HepG2 (cell line): ENCODE measurements at regions not wholly inside any gene's neighbourhood (a gene's known extent, or its start where the extent isn't known, plus 50 kb on each side); places are given as distances from the start of the nearest gene placed in this dataset.

Experiments
- ATAC-seq: fragments of 200-7000 bp; cut with Tn5 transposase; 3 replicates; pipeline ENCODE4 v1.9.1; 2020; ENCODE audit warnings: mild to moderate bottlenecking, moderate library complexity
- BruUV-seq: library from RNA; stranded (reverse); fragments of 400-500 nt; replicated peaks from 2 replicates; lab custom pipeline; 2021; lab: Mats Ljungman, UMichigan
- CTCF ChIA-PET: fragments of 300-600 bp; formaldehyde crosslinking; extraction: SDS; loops from one replicate; lab custom pipeline; 2021; ENCODE audit warnings: low total read pairs, inconsistent platforms, low intra/inter-chr PET ratio; lab: Yijun Ruan, JAX
- POLR2A ChIA-PET: fragments of 350-600 bp; sonication (Branson Sonifier 250); formaldehyde crosslinking; loops from one replicate; lab custom pipeline; 2020; ENCODE audit warnings: antibody characterized with exemption, inconsistent platforms; lab: Yijun Ruan, JAX
- DNase-seq: peaks from one replicate; pipeline ENCODE4 v3.0.0-alpha.2; 2015; ENCODE audit warnings: low spot score
- FAIRE-seq: peaks from 3 replicates; lab custom pipeline; 2011; peaks lifted over from hg19 to GRCh38; lab: Jason Lieb, UNC
- H2AFZ ChIP-seq: one replicate; pipeline ENCODE4 v1.6.1; 2011; ENCODE audit warnings: low read length, inconsistent platforms
- H3K27ac ChIP-seq: fragments of 300-600 bp; 3 replicates; pipeline ENCODE4 v1.8.0; 2011; ENCODE audit warnings: mixed run types, mild to moderate bottlenecking, mixed read lengths, low read length, inconsistent platforms; ENCODE audit not compliant: insufficient read depth; ENCODE audit errors: extremely low read length
- H3K27me3 ChIP-seq, 2 experiments: fragments of 200-600 bp in 1 of 2; 2 replicates in 1 of 2; 3 replicates in 1 of 2; pipeline versions ENCODE4 v1.6.0 to v1.8.0; 2011; ENCODE audit warnings: low read length in 2 of 2, mild to moderate bottlenecking in 2 of 2, moderate library complexity in 2 of 2, inconsistent platforms in 1 of 2; ENCODE audit not compliant: insufficient read depth in 2 of 2, control insufficient read depth in 1 of 2
- H3K36me3 ChIP-seq, 2 experiments: fragments of 200-600 bp in 1 of 2; replicated peaks in 1 of 2; 2 replicates in 1 of 2; 3 replicates in 1 of 2; pipeline versions ENCODE4 v1.5.1 to v1.8.0; 2011; ENCODE audit warnings: low read length in 2 of 2, inconsistent platforms in 1 of 2; ENCODE audit not compliant: insufficient read depth in 2 of 2, control insufficient read depth in 1 of 2
- H3K4me1 ChIP-seq: 2 replicates; pipeline ENCODE4 v1.5.1; 2012; ENCODE audit warnings: low read length, inconsistent platforms; ENCODE audit not compliant: insufficient read depth
- H3K4me2 ChIP-seq: 2 replicates; pipeline ENCODE4 v1.6.0; 2011; ENCODE audit warnings: low read depth, low read length, inconsistent platforms
- H3K4me3 ChIP-seq, 3 experiments: fragments of 200-600 bp in 1 of 3; sonication (generic), shearing (Covaris generic) in 1 of 3; replicated peaks in 1 of 3; 2 replicates each; pipeline ENCODE4 v1.5.1; 2011 to 2016; ENCODE audit warnings: low read length in 3 of 3, inconsistent platforms in 2 of 3, low read depth in 2 of 3, mild to moderate bottlenecking in 2 of 3, control low read depth in 1 of 3, mixed read lengths in 1 of 3; ENCODE audit not compliant: insufficient read depth in 1 of 3
- H3K79me2 ChIP-seq: one replicate; pipeline ENCODE4 v1.6.1; 2011; ENCODE audit warnings: low read length, inconsistent platforms; ENCODE audit not compliant: insufficient read depth
- H3K9ac ChIP-seq: 2 replicates; pipeline ENCODE4 v1.6.0; 2011; ENCODE audit warnings: mild to moderate bottlenecking, low read depth, low read length, inconsistent platforms; ENCODE audit not compliant: insufficient read depth
- H3K9me3 ChIP-seq: 2 replicates; pipeline ENCODE4 v1.5.1; 2012; ENCODE audit warnings: mild to moderate bottlenecking, low read length
- H4K20me1 ChIP-seq: 2 replicates; pipeline ENCODE4 v1.6.0; 2011; ENCODE audit warnings: inconsistent platforms, mild to moderate bottlenecking, low read length, moderate library complexity; ENCODE audit not compliant: insufficient read depth
- CEBPG ChIP-seq: IDR thresholded peaks from 2 replicates; pipeline ENCODE4 v1.6.1; 2016
- EED ChIP-seq: sonication (generic); formaldehyde crosslinking; IDR thresholded peaks from 2 replicates; pipeline ENCODE4 v1.5.0; 2020; ENCODE audit warnings: mild to moderate bottlenecking, missing genetic modification reagents
- IRF9 ChIP-seq: sonication (generic); formaldehyde crosslinking; IDR thresholded peaks from 2 replicates; pipeline ENCODE4 v1.8.0; 2022; ENCODE audit warnings: missing genetic modification reagents, mild to moderate bottlenecking, borderline replicate concordance
- NFE2L1 ChIP-seq: sonication (generic); formaldehyde crosslinking; IDR thresholded peaks from 2 replicates; pipeline ENCODE4 v1.4.0; 2020; ENCODE audit warnings: missing genetic modification reagents, mild to moderate bottlenecking, borderline replicate concordance
- NR2F2 ChIP-seq: IDR thresholded peaks from 2 replicates; pipeline ENCODE4 v1.6.1; 2012; ENCODE audit warnings: low read depth, inconsistent platforms, borderline replicate concordance
- SCMH1 ChIP-seq: sonication (generic); formaldehyde crosslinking; IDR thresholded peaks from 2 replicates; pipeline ENCODE4 v1.9.0; 2021; ENCODE audit warnings: missing genetic modification reagents, mild to moderate bottlenecking, borderline replicate concordance
- SOX13 ChIP-seq, 3 experiments: fragments of 450-650 bp in 1 of 3; sonication (generic) in 1 of 3; formaldehyde crosslinking in 1 of 3; IDR thresholded peaks in 2 of 3; conservative IDR thresholded peaks in 1 of 3; 2 replicates each; pipeline versions ENCODE4 v1.5.0 to v1.6.1; 2016 to 2020; ENCODE audit warnings: antibody characterized with exemption in 1 of 3, mild to moderate bottlenecking in 1 of 3, missing compliant biosample characterization in 1 of 3, missing genetic modification reagents in 1 of 3, moderate library complexity in 1 of 3
- TRIM22 ChIP-seq: fragments of 450-650 bp; IDR thresholded peaks from 2 replicates; pipeline ENCODE4 v1.6.1; 2017
- ZNF235 ChIP-seq: sonication (generic); formaldehyde crosslinking; IDR thresholded peaks from 2 replicates; pipeline ENCODE4 v1.8.1; 2023; ENCODE audit warnings: mild to moderate bottlenecking, missing genetic modification reagents, borderline replicate concordance
- ZNF530 ChIP-seq: sonication (generic); formaldehyde crosslinking; IDR thresholded peaks from 2 replicates; pipeline ENCODE4 v1.5.0; 2020; ENCODE audit warnings: low read depth, mild to moderate bottlenecking, missing genetic modification reagents
- ZNF629 ChIP-seq: sonication (generic); formaldehyde crosslinking; conservative IDR thresholded peaks from 2 replicates; pipeline ENCODE4 v1.5.0; 2020; ENCODE audit warnings: missing genetic modification reagents
- ZSCAN29 ChIP-seq: sonication (generic); formaldehyde crosslinking; conservative IDR thresholded peaks from 2 replicates; pipeline ENCODE4 v1.4.0; 2020; ENCODE audit warnings: mild to moderate bottlenecking, missing genetic modification reagents
- WGBS: methylation state at CpG from one replicate; pipeline ENCODE4 v1.1.6; 2017; ENCODE audit warnings: low lambda C conversion rate; 5-methylcytosine and 5-hydroxymethylcytosine counted together
- in situ Hi-C: cut with HindIII; loops from 2 replicates; pipeline ENCODE4 v1.10.0; 2017; ENCODE audit warnings: low pct_unique_long_range_greater_than_20kb; ENCODE audit not compliant: extremely low pct_ligation_motif_present
- intact Hi-C: fragments of 100-400 bp; cut with micrococcal nuclease; formaldehyde crosslinking; loops from one replicate; pipeline ENCODE4 v1.10.0; 2022; ENCODE audit not compliant: unreplicated experiment
- TF ChIP-seq, protein P1 (sequence below): sonication (generic); formaldehyde crosslinking; IDR thresholded peaks from 2 replicates; pipeline ENCODE4 v1.4.0; 2020; ENCODE audit warnings: missing genetic modification reagents

- Histone ChIP-seq H3K27ac (no peak overlapping the region), H3K9me3 (no peaks in the 10 kb centered on the region), H3K4me1 (no peaks in the 10 kb centered on the region), H2AFZ (no peak overlapping the region), H3K36me3 (no peaks in the 10 kb centered on the region), H4K20me1 (no peaks in the 10 kb centered on the region), H3K79me2 (no peaks in the 10 kb centered on the region), H3K4me3 (no peak overlapping the region), H3K27me3 (no peaks in the 10 kb centered on the region), H3K4me2 (no peak overlapping the region), H3K9ac (no peak overlapping the region)
- intact Hi-C loops (no loop called here), in situ Hi-C loops (no loop called here)
- ChIA-PET CTCF (no interaction called here), POLR2A (no interaction called here)
- no peak for TF ChIP-seq ZNF530 (CRISPR knock-in tag)
- ATAC-seq: no peak
- BruUV-seq: no TSS peak
- FAIRE-seq: no peak
- no peak for DNase-seq
- 0% methylated on average over 4 of the region's 4 CpGs for WGBS
Observed at GRCh38 chr11:110968348-110969062, 256.3 kb upstream of the ARHGAP20 start.

GRCh38 chr11:110966131-110966530 is 253.9 kb upstream of the ARHGAP20 start:
- Histone ChIP-seq H3K4me1 (no peaks in the 10 kb centered on the region), H3K9ac (no peak overlapping the region), H3K36me3 (no peaks in the 10 kb centered on the region), H3K27ac (no peak overlapping the region), H3K9me3 (no peaks in the 10 kb centered on the region), H3K79me2 (no peaks in the 10 kb centered on the region), H3K4me3 (no peak overlapping the region), H3K27me3 (no peaks in the 10 kb centered on the region), H4K20me1 (no peaks in the 10 kb centered on the region), H2AFZ (no peak overlapping the region), H3K4me2 (no peak overlapping the region)
- CTCF ChIA-PET: no interaction called here
- no peak for FAIRE-seq
- ATAC-seq: no peak
- intact Hi-C loops: no loop called here
- POLR2A ChIA-PET: no interaction called here
- DNase-seq: no peak
- 0% methylated on average over 1 of the region's 1 CpG for WGBS
- no TSS peak for BruUV-seq
- in situ Hi-C loops: no loop called here
- TF ChIP-seq, protein P1, sequence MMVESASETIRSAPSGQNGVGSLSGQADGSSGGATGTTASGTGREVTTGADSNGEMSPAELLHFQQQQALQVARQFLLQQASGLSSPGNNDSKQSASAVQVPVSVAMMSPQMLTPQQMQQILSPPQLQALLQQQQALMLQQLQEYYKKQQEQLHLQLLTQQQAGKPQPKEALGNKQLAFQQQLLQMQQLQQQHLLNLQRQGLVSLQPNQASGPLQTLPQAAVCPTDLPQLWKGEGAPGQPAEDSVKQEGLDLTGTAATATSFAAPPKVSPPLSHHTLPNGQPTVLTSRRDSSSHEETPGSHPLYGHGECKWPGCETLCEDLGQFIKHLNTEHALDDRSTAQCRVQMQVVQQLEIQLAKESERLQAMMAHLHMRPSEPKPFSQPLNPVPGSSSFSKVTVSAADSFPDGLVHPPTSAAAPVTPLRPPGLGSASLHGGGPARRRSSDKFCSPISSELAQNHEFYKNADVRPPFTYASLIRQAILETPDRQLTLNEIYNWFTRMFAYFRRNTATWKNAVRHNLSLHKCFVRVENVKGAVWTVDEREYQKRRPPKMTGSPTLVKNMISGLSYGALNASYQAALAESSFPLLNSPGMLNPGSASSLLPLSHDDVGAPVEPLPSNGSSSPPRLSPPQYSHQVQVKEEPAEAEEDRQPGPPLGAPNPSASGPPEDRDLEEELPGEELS (CRISPR knock-in tag): no peak
- TF ChIP-seq EED (CRISPR knock-in tag) (no peak), IRF9 (CRISPR knock-in tag) (no peak), TRIM22 (no peak), SOX13 (IDR thresholded peaks at IDR 0.05) (no peak), SOX13 (CRISPR knock-in tag; conservative IDR thresholded peaks at IDR 0.05 in 1 of 2, IDR thresholded peaks at IDR 0.05 in 1 of 2) (no peak), ZNF235 (CRISPR knock-in tag) (no peak), ZSCAN29 (no peak), SCMH1 (CRISPR knock-in tag) (no peak), NFE2L1 (CRISPR knock-in tag) (no peak), NR2F2 (no peak), ZNF629 (CRISPR knock-in tag) (no peak), CEBPG (CRISPR knock-in tag) (no peak)
